NK-92 treated with Interleukin-12 subunit alpha and Interleukin-12 subunit beta, amount 100 ng/mL, for 24 hours (cell line): ENCODE measurements at regions not wholly inside any gene's neighbourhood (a gene's known extent, or its start where the extent isn't known, plus 50 kb on each side); places are given as distances from the start of the nearest gene placed in this dataset.
"Not testable (repeated sequence)": the region's sequence is repeated elsewhere in the genome, so short reads cannot be mapped to it uniquely, and the experiment has no call there.

Experiments used
- DNase-seq: peaks from one replicate; lab custom pipeline; 2025; lab: John Stamatoyannopoulos, UW

GRCh38 chr2:11877764-11878163 is 131.3 kb downstream of the LPIN1 start:
- DNase-seq = no peak

GRCh38 chr2:11885253-11885652 is 138.8 kb downstream of the LPIN1 start:
- not testable (repeated sequence) for DNase-seq

- not testable (repeated sequence) for DNase-seq
Measured at GRCh38 chr2:11886899-11887298, 140.5 kb downstream of the LPIN1 start.

- DNase-seq = no peak
Measured at GRCh38 chr2:11889101-11889850, 142.8 kb downstream of the LPIN1 start.

GRCh38 chr2:11889854-11890253 is 143.4 kb downstream of the LPIN1 start:
- DNase-seq = no peak

GRCh38 chr2:11891028-11891427 is 144.6 kb downstream of the LPIN1 start:
- DNase-seq = no peak

- DNase-seq = no peak
Measured at GRCh38 chr2:11891671-11892440, 145.4 kb downstream of the LPIN1 start.

- DNase-seq = no peak
Measured at GRCh38 chr2:11896386-11896785, 150.0 kb downstream of the LPIN1 start.

GRCh38 chr2:11898576-11898975 is 152.1 kb downstream of the LPIN1 start:
- no peak for DNase-seq

GRCh38 chr2:11899264-11899818 is 152.9 kb downstream of the LPIN1 start:
- DNase-seq = no peak

- DNase-seq = not testable (repeated sequence)
Measured at GRCh38 chr2:11900891-11901290, 154.5 kb downstream of the LPIN1 start.

GRCh38 chr2:11901351-11902069 is 155.1 kb downstream of the LPIN1 start:
- DNase-seq = no peak

- DNase-seq = no peak
Measured at GRCh38 chr2:11903085-11903606, 156.7 kb downstream of the LPIN1 start.

GRCh38 chr2:11904029-11904428 is 157.6 kb downstream of the LPIN1 start:
- no peak for DNase-seq

- DNase-seq = no peak
Measured at GRCh38 chr2:11904941-11905340, 158.5 kb downstream of the LPIN1 start.

GRCh38 chr2:11907190-11907589 is 160.8 kb downstream of the LPIN1 start:
- DNase-seq = no peak

- DNase-seq = no peak
Measured at GRCh38 chr2:11910971-11911370, 164.5 kb downstream of the LPIN1 start.

GRCh38 chr2:11912980-11913379 is 166.5 kb downstream of the LPIN1 start:
- no peak for DNase-seq

GRCh38 chr2:11914455-11914854 is 168.0 kb downstream of the LPIN1 start:
- DNase-seq = no peak

GRCh38 chr2:11915650-11916049 is 169.2 kb downstream of the LPIN1 start:
- DNase-seq = no peak

GRCh38 chr2:11919953-11920352 is 173.5 kb downstream of the LPIN1 start:
- DNase-seq = no peak

- DNase-seq = no peak
Measured at GRCh38 chr2:11920993-11921583, 174.7 kb downstream of the LPIN1 start.
